Body of pancreas (tissue), 4 donors: ENCODE measurements at regions not wholly inside any gene's neighbourhood (a gene's known extent, or its start where the extent isn't known, plus 50 kb on each side); places are given as distances from the start of the nearest gene placed in this dataset.

ENCODE experiments used
- ATAC-seq: fragments of 150-250 bp; one replicate; pipeline ENCODE4 v1.9.1; 2016
- DNase-seq, 4 donors: peaks; one replicate each; pipeline ENCODE4 v3.0.0-alpha.2; 2019
- H3K27ac ChIP-seq, 4 donors: fragments of 200-600 bp; sonication (generic); 1 replicate in 3 of 4; 2 replicates in 1 of 4; pipeline versions ENCODE4 v1.5.1 to v1.6.1; 2016 to 2019; ENCODE audit warnings: mild to moderate bottlenecking in 1 of 4, mixed read lengths in 1 of 4, moderate library complexity in 1 of 4
- H3K27me3 ChIP-seq, 2 donors: fragments of 200-600 bp; sonication (generic); one replicate each; pipeline ENCODE4 v1.6.0; 2016; ENCODE audit warnings: mild to moderate bottlenecking in 1 of 2
- H3K36me3 ChIP-seq, 2 donors: fragments of 200-600 bp; sonication (generic); replicated peaks in 1 of 2; 2 replicates each; pipeline ENCODE4 v1.5.1; 2016; ENCODE audit warnings: low read depth in 2 of 2; ENCODE audit not compliant: insufficient read depth in 1 of 2
- H3K4me1 ChIP-seq: fragments of 200-600 bp; sonication (generic); one replicate; pipeline ENCODE4 v1.6.0; 2016
- H3K4me3 ChIP-seq, 2 donors: fragments of 200-600 bp; sonication (generic); 1 replicate in 1 of 2; 2 replicates in 1 of 2; pipeline ENCODE4 v1.5.1; 2016 to 2019
- H3K9me3 ChIP-seq, 3 donors: fragments of 200-600 bp; sonication (generic); 1 replicate in 2 of 3; 2 replicates in 1 of 3; pipeline ENCODE4 v1.5.1; 2016
- CTCF ChIP-seq, 7 experiments: fragments of 450-650 bp in 4 of 7; fragments of 200-600 bp in 3 of 7; sonication (generic) in 3 of 7; IDR thresholded peaks; one replicate each; pipeline ENCODE4 v1.5.1; 2016 to 2019; ENCODE audit warnings: antibody characterized with exemption in 7 of 7
- POLR2A ChIP-seq, 3 donors: fragments of 450-650 bp; IDR thresholded peaks; one replicate each; pipeline ENCODE4 v1.6.1; 2016; ENCODE audit warnings: antibody characterized with exemption in 3 of 3, mild to moderate bottlenecking in 2 of 3
- WGBS, 2 donors: methylation state at CpG; one replicate each; pipeline ENCODE4 v1.1.5; 2017; 5-methylcytosine and 5-hydroxymethylcytosine counted together
- intact Hi-C: fragments of 100-400 bp; cut with DNase I; formaldehyde crosslinking; loops from one replicate; pipeline ENCODE4 v1.15.1; 2023

- H3K27me3 ChIP-seq = no peaks in the 10 kb centered on the region
- TF ChIP-seq CTCF (IDR thresholded peaks at IDR 0.05) (no peak), POLR2A (IDR thresholded peaks at IDR 0.05) (no peak)
- intact Hi-C loops = no loop called here
- WGBS, 2 donors = 68 to 78% methylated on average over 3 to 4 of the region's 4 CpGs
- no peaks in the 10 kb centered on the region for H3K4me1 ChIP-seq
- no peaks in the 10 kb centered on the region for H3K36me3 ChIP-seq
- no peak overlapping the region for H3K27ac ChIP-seq
- no peak overlapping the region for H3K4me3 ChIP-seq
- DNase-seq = no peak
- H3K9me3 ChIP-seq = no peaks in the 10 kb centered on the region
- ATAC-seq = no peak
Observed at GRCh38 chr18:78458356-78458755, 521.3 kb upstream of the SALL3 start.

GRCh38 chr18:78459668-78460067, 520.0 kb upstream of the SALL3 start:
- TF ChIP-seq POLR2A (IDR thresholded peaks at IDR 0.05) = no peak
- no peak for TF ChIP-seq CTCF (IDR thresholded peaks at IDR 0.05)
- intact Hi-C loops = no loop called here
- no peaks in the 10 kb centered on the region for H3K4me1 ChIP-seq

DNA sequence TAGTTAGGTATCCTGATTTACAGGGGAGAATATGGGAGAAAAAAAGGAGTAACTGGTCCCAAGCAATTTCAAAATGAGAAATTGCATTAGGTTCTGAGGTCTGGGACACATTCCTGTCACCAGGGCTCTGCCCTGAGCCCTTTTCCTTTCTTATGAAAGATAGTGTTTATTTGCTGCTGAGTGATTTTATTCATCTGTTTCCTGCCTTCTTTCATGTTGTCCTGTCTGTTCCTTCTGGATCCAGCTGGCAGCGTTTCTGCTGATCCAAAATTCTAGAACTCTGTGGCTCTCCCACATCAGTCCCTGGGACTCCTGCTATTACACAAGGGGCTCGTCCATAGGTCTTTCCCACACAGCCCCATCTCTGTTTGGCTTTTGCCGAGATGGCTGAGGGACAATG, 519.1 kb upstream of the SALL3 start:
- H3K27ac ChIP-seq = no peak overlapping the region
- ATAC-seq = no peak
- 50 to 68% methylated on average over 3 of the region's 3 CpGs for WGBS, 2 donors
- no peak overlapping the region for H3K4me3 ChIP-seq
- H3K27me3 ChIP-seq = no peaks in the 10 kb centered on the region
- H3K36me3 ChIP-seq = no peaks in the 10 kb centered on the region
- TF ChIP-seq POLR2A (IDR thresholded peaks at IDR 0.05) = no peak
- TF ChIP-seq CTCF (IDR thresholded peaks at IDR 0.05) = no peak
- no peaks in the 10 kb centered on the region for H3K4me1 ChIP-seq
- DNase-seq = no peak
- H3K9me3 ChIP-seq = no peaks in the 10 kb centered on the region
- intact Hi-C loops = no loop called here

More at GRCh38 chr18:78459668-78460067, 520.0 kb upstream of the SALL3 start:
- Histone ChIP-seq H3K27me3 (no peaks in the 10 kb centered on the region), H3K27ac (no peak overlapping the region), H3K36me3 (no peaks in the 10 kb centered on the region), H3K4me3 (no peak overlapping the region), H3K9me3 (no peaks in the 10 kb centered on the region)
- WGBS, 2 donors = 16 to 26% methylated on average over 3 of the region's 3 CpGs
- DNase-seq = no peak
- no peak for ATAC-seq

DNA sequence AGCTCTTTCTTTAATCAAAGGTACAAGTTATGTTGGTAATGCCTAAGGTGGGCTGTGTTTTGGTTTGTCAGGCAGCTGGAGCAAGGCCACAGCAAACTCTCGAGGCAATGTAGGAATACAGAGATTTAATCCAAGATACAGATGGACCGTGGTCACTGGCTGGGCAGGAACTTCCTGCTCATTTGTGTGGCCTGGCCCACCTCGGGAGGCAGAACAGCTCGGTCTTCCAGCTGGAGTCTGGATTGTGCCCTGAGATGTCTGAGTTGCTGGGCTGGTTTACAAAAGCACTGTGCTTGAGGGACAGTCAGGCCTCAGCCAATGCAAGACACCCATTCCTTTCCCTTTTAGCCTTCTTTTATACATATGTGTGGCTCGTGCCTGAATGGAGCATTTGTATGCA, 506.1 kb upstream of the SALL3 start:
- intact Hi-C loops = no loop called here

More for the DNA sequence above, 506.1 kb upstream of the SALL3 start:
- DNase-seq (no peak), ATAC-seq (no peak)
- TF ChIP-seq CTCF (IDR thresholded peaks at IDR 0.05) (no peak), POLR2A (IDR thresholded peaks at IDR 0.05) (no peak)
- Histone ChIP-seq H3K36me3 (no peaks in the 10 kb centered on the region), H3K9me3 (no peaks in the 10 kb centered on the region), H3K4me3 (no peak overlapping the region), H3K27ac (no peak overlapping the region), H3K27me3 (no peaks in the 10 kb centered on the region), H3K4me1 (no peaks in the 10 kb centered on the region)
- WGBS, 2 donors = 39 to 50% methylated on average over 3 to 5 of the region's 5 CpGs
